Activated CD8-positive, alpha-beta memory T cell treated with anti-CD3 and anti-CD28 coated beads for 4 hours (primary cell): ENCODE measurements at regions not wholly inside any gene's neighbourhood (a gene's known extent, or its start where the extent isn't known, plus 50 kb on each side); places are given as distances from the start of the nearest gene placed in this dataset.
"Not testable (repeated sequence)": the region's sequence is repeated elsewhere in the genome, so short reads cannot be mapped to it uniquely, and the experiment has no call there.

Experiments
- DNase-seq, 2 donors: peaks; one replicate each; pipeline ENCODE4 v3.0.0-alpha.2; 2020; ENCODE audit warnings: low read depth in 2 of 2

- DNase-seq: no peak
These were observed 656.7 kb upstream of the NRG3 start for GRCh38 chr10:81218307-81218706.

DNA sequence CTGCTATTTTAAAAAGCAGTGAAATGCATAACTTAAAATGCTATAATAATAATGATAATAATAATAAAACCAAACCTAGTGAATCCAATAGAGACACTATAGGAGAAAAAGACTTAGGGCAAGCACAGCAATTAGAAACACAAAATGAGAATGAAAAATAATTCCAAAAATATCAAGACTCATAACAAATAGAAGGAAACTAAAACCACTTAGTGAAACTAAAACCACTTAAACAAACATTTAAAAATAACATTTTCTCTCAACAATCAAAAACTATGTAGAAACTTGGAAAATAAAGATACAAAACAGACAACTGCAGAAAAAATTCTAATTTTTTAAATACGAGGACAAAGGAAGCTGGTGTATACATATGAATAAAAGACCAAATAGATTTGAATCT, 655.2 kb upstream of the NRG3 start:
- no peak for DNase-seq

- no peak for DNase-seq
These were observed 626.1 kb upstream of the NRG3 start for GRCh38 chr10:81248886-81249285.

DNA sequence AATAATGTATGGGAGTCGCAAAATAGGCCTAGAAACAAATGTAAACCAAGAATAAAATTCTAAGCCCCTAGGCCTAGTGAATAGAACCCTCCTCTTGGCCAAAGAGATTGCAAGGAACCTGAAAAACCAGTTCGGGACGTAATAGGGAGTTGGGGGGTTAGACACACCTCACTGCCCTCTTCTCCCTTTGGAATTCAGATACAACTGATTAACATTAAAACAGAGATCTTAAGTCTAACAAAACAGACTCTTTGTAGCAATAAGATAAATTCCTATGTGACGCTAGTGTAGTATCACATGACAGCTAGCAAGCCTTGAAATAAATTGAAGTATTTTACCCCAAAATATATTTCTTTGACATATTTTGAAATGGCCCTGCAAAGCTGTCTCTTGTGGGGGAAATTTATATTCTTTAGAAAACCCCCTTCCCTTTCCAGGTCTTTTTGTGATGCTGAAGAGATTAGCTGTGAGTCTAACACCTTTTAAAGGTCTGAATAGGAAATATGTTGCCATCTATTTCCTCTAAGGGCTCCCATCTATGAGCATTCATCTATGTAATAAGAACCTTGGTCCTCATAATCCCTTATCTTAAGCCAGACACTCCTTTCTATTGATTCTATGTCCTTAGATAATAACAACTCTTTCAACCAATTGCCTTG, 623.4 kb upstream of the NRG3 start:
- DNase-seq: no peak

DNA sequence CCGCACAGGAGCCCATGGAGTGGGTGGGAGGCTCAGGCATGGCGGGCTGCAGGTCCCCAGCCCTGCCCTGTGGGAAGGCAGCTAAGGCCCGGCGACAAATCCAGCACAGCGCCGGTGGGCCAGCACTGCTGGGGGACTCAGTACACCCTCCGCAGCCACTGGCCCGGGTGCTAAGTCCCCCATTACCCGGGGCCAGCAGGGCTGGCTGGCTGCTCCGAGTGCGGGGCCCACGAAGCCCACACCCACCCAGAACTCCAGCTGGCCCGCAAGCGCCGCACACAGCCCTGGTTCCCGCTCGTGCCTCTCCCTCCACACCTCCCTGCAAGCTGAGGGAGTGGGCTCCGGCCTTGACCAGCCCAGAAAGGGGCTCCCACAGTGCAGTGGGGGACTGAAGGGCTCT, 610.0 kb upstream of the NRG3 start:
- not testable (repeated sequence) for DNase-seq

- no peak for DNase-seq
These were observed 604.9 kb upstream of the NRG3 start for GRCh38 chr10:81270051-81270450.

DNA sequence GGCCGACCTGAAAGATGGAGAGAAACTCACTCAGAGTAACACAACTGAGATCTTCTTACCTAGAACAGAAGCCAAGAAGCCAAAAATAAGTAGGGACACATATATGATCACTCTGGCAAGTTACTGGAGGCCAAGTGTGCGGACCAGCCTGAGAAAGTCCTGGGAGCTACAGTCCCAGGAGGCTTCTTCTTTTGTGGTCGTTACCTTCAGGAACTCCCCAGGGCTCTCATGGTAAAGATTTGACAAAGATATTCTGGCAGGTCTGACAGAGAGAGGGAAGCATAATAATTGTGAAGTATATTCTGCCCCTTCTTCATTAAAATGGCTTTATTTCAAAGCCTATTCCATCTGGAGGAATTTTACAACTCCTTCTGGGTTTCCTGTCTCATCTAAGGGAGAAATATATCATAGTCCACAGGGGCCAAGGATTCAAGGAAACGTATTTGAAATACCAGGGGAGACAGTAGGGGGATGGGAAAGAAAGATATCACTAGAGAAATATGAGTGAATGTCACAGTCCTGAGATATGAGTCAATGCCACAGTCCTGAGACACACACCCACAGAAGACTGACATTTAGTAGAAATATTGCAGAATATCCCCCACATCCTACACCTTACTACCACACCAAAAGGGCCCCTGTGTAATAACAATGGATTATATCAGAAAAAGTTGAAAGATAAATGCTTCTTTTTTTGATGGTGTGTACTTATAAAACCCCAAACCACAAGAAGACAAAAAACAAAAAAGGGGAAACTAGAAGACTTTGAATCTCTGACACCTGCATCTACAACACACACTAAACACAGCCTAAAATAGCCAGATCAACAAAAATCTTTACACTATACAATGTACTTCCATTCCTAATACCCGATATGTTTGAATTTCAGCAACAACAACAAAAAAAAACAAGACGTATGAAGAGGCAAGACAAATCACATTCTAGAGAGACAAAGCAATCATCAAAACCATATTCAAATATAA, 594.2 kb upstream of the NRG3 start:
- DNase-seq: no peak

DNA sequence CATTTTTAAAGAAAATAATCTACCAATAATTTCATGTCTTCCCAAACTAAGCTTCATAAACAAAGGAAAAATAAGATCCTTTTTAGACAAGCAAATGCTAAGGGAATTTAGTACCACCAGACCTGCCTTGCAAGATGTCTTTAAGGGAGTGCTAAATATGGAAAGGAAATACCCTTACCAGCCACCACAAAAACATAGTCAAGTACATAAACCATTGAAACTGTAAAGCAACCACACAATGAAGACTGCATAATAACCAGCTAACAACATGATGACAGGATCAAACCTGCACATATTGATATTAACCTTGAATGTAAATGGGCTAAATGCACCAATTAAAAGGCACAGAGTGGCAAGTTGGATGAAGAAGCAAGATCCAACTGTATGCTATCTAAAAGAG, 586.5 kb upstream of the NRG3 start:
- DNase-seq: no peak

- DNase-seq: no peak
These were observed 577.7 kb upstream of the NRG3 start for GRCh38 chr10:81297292-81297691.

GRCh38 chr10:81303656-81304055, 571.3 kb upstream of the NRG3 start:
- DNase-seq: no peak

DNA sequence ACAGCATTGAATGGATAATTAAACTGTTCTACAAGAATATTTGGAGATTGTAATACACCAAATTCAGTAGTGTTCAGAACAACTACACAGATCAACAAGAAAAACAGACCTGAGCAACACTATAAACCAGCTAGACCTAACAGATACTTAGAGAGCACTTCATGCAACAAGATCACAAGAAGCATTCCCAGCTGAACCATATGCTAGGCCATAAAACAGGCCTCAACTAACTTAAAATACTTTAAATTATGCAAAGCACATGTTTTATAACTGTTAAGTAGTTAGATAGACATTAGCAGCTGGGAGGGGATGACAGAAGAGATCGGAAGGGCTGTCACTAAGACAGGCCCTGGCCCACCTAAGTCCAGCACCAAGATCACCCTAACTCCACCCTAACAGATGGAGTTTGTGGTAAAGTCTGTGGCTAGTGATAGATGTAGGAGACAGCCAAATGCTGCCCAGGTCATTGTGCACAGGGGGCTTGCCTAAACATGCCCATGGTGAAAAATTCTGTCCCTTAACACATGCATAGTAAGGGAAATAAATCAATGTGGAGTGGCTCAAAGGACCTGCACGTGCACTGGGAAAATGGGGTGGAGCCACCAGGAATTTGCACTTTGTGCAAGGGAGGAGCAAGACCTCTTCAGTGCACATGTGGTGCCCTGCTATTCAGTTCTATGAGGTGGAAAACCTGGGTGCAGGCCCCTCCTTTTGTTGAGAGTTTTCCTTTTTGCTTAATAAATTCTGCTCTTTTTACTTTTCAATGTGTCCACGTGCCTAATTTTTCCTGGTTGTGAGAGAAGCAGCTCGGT, 567.8 kb upstream of the NRG3 start:
- DNase-seq: no peak

DNA sequence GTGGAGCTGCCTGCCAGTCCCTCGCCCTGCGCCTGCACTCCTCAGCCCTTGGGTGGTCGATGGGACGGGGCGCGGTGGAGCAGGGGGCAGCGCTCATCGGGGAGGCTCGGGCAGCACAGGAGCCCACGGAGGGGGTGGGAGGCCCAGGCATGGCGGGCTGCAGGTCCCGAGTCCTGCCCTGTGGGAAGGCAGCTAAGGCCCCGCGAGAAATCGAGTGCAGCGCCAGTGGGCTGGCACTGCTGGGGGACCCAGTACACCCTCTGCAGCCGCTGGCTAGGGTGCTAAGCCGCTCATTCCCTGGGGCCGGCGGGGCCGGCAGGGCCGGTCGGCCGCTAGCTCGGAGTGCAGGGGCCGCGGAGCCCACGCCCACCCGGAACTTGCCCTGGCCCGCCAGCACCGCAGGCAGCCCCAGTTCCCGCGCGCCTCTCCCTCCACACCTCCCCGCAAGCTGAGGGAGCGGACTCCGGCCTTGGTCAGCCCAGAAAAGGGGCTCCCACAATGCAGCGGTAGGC, 565.9 kb upstream of the NRG3 start:
- no peak for DNase-seq

DNA sequence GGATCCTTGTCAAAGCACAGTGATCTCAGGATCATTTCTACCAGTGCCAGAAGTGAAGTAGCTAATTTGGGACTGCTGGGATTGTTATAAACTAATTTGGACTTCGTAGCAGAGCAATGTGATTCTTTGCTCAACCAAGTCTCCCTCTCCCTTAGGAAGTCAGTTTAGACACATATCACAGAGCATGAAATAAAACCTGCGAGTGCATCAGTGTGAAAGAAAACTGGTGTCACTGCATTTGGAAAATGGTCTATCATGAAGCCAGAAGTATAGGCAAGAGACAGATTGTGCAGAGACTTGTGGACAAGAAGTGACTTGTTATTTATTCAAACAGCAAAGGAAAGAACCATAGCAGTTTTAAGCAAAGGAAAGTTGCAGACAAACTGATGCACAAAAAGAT, 560.5 kb upstream of the NRG3 start:
- DNase-seq: no peak

DNA sequence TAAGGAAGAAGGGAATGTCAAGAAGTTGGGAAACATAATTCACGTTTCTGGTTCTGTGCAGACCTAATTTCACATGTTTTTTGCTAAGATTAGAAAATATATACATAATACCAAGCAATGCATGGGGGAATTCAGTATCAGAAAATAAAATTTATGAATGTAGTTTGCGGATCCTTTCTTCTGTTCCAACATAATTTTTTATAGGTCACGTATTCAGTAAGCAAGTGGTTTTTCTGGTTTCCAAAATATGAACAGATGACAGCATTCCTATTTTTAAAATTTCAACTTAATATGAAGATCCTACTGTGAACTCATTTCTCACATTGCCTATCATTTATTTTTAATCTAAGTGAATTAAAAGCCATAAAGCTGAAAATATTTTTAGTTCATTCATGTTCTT, 560.0 kb upstream of the NRG3 start:
- DNase-seq: no peak

GRCh38 chr10:81348003-81348402, 527.0 kb upstream of the NRG3 start:
- DNase-seq: no peak

DNA sequence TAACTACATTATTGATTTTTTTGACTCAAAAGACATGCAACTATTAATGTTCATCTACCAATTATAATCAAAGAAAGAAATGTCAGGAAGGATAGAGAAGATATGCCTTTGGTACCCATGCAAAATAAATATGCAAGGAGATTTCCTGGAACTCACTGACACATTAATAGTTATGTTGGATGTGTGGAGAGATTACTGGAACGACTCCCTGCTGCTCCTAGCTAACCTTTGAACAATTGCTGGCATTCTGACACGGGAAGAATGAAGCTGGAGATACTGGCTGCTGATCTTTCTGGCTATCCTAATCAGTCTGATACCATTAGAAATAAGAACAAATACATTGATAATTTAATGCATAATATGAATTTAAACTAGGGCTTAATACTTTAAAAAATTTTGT, 507.9 kb upstream of the NRG3 start:
- no peak for DNase-seq

DNA sequence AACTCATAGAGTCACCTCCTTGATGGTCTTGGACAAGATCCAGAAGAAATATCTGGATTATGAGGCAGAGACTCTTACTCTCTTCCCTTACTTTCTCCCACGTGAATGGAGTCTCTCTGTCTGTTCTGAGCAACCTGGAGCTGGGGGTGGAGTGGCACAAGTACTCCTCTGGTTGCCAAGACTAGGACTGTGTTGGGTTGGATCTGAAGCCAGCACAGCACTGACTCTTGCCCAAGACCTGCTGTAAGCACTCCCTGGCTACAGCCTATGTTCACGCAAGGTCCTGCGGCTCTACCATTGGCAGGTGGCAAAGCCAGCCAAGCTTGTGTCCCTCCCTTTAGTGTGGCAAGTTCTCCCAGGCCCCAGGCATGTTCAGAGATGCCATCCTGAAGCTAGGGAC, 488.2 kb upstream of the NRG3 start:
- no peak for DNase-seq

GRCh38 chr10:81403451-81403850, 471.5 kb upstream of the NRG3 start:
- DNase-seq: no peak

DNA sequence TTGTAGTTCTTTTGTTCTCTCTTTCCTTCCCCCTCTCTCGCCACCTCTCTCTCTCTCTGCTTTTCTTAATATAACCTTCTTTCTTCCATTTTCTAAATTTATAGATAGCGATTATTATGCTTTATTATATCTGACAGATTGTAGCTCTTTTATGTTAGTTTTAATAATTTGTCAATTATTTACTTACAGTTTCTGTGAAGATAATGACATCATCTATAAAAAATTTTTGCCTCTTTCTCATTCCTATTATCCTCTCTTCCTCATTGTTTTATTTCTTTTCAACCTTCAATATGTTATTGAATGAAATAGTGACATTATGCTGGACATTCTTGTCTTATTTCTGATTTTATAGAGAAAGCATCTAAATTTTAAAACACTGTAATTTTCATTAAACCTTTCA, 469.6 kb upstream of the NRG3 start:
- DNase-seq: no peak

DNA sequence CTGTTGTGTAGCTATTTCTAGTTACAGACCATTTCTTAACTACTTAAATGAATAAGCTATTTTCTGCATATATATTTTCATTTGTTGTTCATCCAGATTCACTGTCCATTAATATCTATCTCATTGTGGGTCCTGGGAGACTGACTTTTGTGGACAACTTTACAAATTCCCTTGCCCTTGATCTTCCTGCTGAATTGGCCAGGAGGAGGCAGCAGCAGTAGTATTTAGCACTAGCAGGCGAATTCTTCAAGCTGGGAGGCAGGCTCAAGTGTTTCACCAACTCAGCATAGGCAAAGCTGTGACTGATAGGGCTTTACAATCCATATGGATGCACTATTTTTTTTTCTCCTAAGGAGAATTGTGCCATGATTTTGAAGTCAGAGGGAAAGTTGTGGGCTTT, 461.0 kb upstream of the NRG3 start:
- DNase-seq: no peak

DNA sequence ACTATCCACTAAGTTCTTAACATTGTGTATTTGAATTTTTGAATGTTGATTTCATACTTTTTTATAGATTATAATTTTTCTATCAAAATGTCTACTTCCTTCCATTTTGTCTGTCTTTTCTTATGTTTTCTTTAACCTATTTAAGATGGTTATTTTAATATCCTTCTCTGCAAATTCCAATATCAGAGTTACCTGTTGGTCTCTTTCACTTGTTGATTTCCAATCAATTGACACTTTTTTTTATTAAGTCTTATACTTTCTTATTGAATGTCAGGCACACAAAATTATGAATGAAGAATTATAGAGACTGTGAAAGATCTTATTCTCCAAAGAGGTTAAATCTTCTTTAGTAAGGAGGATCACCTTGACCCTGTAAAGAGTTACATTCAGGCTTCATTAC, 448.3 kb upstream of the NRG3 start:
- DNase-seq: no peak

DNA sequence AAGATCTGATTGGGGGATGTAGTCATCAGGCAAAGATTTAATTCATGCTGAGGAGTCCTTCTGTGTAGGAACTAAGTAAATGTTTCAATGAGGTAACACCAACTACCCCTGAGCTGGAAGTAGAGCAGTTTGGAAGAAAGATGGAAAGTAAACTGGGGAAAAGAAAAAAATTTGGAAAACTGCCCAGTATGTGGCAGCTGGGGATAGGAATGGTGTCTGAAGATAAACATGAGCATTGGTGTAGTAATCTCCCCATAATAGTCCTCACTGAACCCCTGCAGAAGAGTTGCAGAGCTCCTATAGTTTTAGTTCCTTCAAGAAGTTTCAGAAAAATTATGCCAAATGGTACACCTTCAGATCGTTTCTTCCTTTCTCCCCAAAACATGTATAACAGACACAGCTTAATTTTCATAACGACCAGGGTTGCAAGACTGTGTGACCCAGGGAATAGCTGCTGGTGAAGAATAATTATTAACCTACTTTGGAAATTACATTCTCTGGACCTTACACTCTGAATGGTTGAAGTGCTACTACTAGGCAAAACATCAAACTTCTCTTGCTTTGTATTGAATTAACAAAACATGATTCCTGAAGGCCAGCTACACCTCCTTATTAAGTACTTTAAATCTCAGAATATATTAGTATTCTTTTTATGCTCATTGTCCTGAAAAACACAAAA, 446.4 kb upstream of the NRG3 start:
- DNase-seq: no peak
